Activated CD4-positive, alpha-beta T cell treated with anti-CD3 and anti-CD28 coated beads, Interleukin-2, amount 50 U/mL, for 4 hours (primary cell): ENCODE measurements at regions not wholly inside any gene's neighbourhood (a gene's known extent, or its start where the extent isn't known, plus 50 kb on each side); places are given as distances from the start of the nearest gene placed in this dataset.

ENCODE experiments used
- DNase-seq, 2 experiments: peaks; one replicate each; pipeline ENCODE4 v3.0.0-alpha.2; 2020

- DNase-seq: no peak
These were observed 1057.2 kb downstream of the NAALADL2 start for GRCh38 chr3:175916191-175916934.

DNA sequence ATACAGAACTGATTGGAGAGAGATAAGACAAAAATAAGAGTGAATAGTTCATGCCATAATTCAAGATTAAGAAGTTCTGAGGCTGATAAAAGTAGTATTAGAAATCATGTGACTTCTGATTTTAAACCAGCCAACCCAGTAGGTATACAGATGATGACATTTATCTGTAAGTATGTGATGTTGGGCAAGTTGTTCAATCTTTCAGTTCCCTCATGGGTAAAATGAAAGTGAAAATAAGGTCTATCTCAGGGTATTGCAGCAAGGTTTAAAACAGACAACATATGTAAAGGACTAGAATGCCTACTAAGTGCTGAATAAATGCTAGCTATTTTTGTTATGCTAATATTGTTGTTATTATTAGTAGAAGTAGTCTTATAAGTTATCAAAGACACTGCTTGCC, 1055.7 kb downstream of the NAALADL2 start:
- no peak for DNase-seq

DNA sequence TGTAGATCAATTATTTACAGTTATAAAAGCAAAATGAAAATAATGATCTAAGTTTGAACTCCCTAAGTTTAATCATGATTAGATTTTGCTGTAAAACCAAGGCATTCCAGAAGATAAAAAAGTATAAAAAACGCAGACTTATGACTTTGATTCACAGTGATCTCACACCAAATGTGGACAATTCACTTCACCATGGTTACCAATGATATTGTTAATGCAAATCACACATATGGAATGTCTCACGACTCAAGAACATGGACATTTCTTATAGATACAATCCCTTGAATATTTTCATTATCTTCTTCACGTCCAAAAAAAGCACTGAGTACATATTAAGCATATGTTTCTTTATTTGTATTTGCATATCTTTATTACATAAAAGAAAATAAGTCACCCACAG, 1054.2 kb downstream of the NAALADL2 start:
- no peak for DNase-seq

DNA sequence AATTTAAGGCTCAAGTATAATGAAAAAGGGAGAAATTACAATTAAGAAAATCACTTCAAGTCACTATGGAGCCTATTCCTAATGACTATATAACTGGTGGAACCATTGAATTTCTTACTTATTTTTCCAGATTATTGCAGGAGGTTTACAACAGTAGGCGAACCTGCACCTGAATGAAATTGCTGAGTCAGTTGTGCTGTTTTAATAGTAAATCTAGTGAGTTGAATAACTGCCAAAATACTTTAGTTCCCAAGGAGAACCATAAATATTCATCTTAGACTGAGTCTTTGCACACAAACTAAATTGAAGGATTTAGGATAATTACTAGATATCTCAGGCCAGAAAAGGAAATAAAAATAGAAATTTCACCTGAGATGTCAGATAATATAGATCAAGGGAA, 1052.8 kb downstream of the NAALADL2 start:
- no peak for DNase-seq

DNA sequence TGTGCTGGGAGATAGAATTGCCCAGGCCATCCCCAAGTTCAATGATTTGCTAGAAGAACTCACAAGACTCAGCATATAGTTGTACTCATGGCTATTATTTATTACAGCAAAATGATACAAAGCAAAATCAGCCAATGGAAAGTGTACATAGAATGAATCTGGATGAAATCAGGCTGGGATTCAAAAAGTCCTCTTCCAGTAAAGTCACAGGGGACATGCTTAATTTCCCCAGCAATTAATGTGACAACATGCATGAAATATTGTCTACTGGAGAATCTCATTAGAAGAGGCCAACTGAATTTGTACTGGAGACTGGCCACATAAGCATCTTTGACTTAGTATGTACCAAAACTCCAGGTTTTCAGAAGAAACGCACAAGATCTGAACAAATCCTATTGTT, 1043.1 kb downstream of the NAALADL2 start:
- no peak for DNase-seq

DNA sequence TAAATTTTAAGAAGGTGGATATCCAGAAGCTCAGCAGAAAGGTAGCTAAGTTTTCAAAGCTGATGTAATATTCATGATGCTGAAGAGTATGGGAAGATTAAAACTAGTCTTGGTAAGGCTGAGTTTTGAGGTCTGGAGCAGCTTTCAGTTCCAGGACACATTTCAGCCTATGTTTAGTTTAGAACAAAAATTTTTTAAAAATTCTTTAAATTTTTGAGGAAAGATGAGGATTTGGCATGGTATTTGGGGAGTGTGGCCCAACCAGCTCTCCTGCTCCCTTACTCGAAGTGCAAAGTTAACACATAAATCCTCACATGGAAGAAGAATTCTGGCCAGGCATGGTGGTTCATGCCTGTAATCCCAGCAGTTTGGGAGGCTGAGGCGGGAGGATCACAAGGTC, 1039.1 kb downstream of the NAALADL2 start:
- no peak for DNase-seq

GRCh38 chr3:175896655-175897054, 1037.5 kb downstream of the NAALADL2 start:
- DNase-seq: no peak

- DNase-seq: no peak
These were observed 1036.6 kb downstream of the NAALADL2 start for GRCh38 chr3:175895731-175896130.

GRCh38 chr3:175893566-175893965, 1034.4 kb downstream of the NAALADL2 start:
- DNase-seq: no peak

GRCh38 chr3:175890066-175890465, 1030.9 kb downstream of the NAALADL2 start:
- DNase-seq: no peak

GRCh38 chr3:175885231-175885766, 1026.2 kb downstream of the NAALADL2 start:
- no peak for DNase-seq

DNA sequence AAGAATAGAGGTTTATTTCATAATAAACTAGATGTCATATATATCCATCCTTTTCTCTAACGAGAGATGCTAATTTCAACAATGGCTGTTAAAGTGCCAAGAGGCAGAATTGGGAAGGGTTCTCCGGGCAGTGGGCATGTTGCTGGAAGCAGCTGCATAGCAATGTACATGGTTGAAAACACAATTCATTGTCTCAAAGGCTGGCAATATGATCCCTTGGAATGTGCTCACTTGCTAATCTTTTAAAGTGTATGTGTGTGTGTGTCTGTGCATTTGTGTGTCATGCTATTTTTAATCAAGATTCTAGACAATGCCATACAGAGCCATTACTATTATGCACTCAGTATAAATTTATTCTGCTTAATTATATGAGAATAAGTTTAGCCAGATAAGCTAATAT, 1020.3 kb downstream of the NAALADL2 start:
- DNase-seq: no peak

DNA sequence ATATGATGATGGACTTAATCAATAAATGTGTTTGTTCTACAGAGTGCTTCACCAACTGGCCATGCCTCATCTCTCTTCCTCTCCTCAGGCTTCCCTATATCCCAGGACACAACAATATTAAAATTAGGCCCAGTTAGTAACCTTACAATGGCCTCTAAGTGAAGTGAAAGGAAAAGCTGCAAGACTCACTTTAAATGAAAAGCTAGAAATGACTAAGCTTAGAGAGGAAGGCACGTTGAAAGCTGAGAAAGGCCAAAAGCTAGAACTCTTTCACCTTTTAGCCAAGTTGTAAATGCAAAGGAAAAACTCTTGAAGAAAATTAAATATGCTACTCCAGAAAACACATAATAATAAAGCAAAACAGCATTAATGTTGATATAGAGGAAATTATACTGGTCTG, 1010.3 kb downstream of the NAALADL2 start:
- no peak for DNase-seq

- DNase-seq: no peak
These were observed 1009.5 kb downstream of the NAALADL2 start for GRCh38 chr3:175868626-175869025.

DNA sequence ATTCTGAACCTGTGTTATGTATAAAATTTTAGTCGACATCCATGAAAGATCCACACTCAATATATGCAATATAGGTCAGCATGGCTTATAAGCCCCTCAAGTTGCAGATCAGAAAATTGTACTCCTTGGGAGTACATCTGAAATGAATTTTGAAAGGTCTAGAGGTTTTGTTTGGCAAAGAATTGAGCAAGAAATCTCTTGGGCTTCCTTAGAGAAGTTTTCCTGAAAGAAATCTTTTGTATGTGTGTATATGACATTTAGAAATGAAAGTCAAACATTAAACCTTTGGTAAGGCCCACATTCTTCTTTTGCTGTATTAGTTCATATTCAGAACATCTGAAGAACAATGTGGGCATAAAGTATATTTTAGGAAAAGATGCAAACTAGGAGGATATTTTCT, 1006.6 kb downstream of the NAALADL2 start:
- DNase-seq: no peak

DNA sequence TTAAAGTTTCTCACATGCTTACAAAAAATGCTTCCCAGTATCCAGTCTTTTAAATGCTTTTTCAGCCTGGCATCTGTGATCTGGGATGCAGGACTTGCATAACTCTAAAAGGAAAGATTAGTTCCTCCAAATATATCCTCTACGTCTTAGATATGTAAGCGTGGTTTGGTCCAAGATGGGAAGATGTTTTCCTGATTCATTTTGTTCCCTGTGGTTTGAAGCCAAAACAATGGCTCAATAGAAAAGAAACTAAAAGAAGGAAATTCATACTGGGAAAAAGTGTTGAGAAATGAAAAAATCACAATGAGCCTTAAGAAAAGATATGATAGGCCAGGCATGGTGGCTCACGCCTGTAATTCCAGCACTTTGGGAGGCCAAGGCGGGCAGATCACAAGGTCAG, 1002.8 kb downstream of the NAALADL2 start:
- no peak for DNase-seq
